SK-N-SH (cell line): ENCODE measurements at regions not wholly inside any gene's neighbourhood (a gene's known extent, or its start where the extent isn't known, plus 50 kb on each side); places are given as distances from the start of the nearest gene placed in this dataset.

Experiments used
- GABPA ChIP-seq: IDR thresholded peaks from 2 replicates; pipeline ENCODE4 v1.4.0; 2012; ENCODE audit warnings: low read depth, mild to moderate bottlenecking
- MAX ChIP-seq: IDR thresholded peaks from 2 replicates; pipeline ENCODE4 v1.4.0; 2012; ENCODE audit warnings: low read depth
- USF1 ChIP-seq: IDR thresholded peaks from 2 replicates; pipeline ENCODE4 v1.4.0; 2012; ENCODE audit warnings: low read depth, borderline replicate concordance
- USF2 ChIP-seq: fragments of 150-350 bp; IDR thresholded peaks from 2 replicates; pipeline ENCODE4 v1.6.1; 2017; ENCODE audit warnings: antibody characterized with exemption, low read length, low read depth, borderline replicate concordance

GRCh38 chr11:82405421-82405820 is 328.2 kb downstream of the FAM181B start:
- TF ChIP-seq MAX, result no peak
- TF ChIP-seq GABPA, result no peak
- TF ChIP-seq USF1, result no peak
- TF ChIP-seq USF2, result no peak
